Astrocyte (in vitro differentiated cells and primary cell): ENCODE measurements at regions not wholly inside any gene's neighbourhood (a gene's known extent, or its start where the extent isn't known, plus 50 kb on each side); places are given as distances from the start of the nearest gene placed in this dataset.

Experiments used
- CTCF ChIP-seq: IDR thresholded peaks from 2 replicates; pipeline ENCODE4 v1.5.1; 2011; ENCODE audit warnings: low read depth, mild to moderate bottlenecking, inconsistent platforms, low read length, moderate library complexity; ENCODE audit not compliant: insufficient read depth
- EZH2 ChIP-seq: IDR thresholded peaks from 2 replicates; pipeline ENCODE4 v1.6.1; 2012; ENCODE audit warnings: mild to moderate bottlenecking, low read length, inconsistent platforms; ENCODE audit not compliant: insufficient read depth

- TF ChIP-seq CTCF (no peak), EZH2 (no peak)
Measured at GRCh38 chr14:53218161-53218560, 65.0 kb upstream of the DDHD1 start.
